NOMO-1 treated with dmso at 0.1 percent for 144 hours (cell line): ENCODE measurements at regions not wholly inside any gene's neighbourhood (a gene's known extent, or its start where the extent isn't known, plus 50 kb on each side); places are given as distances from the start of the nearest gene placed in this dataset.
"Not testable (repeated sequence)": the region's sequence is repeated elsewhere in the genome, so short reads cannot be mapped to it uniquely, and the experiment has no call there.

Experiments used
- DNase-seq: peaks from one replicate; lab custom pipeline; 2025; ENCODE audit not compliant: unreplicated experiment; lab: John Stamatoyannopoulos, UW

GRCh38 chr1:88499671-88500070 lies 184.4 kb upstream of the PKN2 start:
- no peak for DNase-seq

GRCh38 chr1:88502886-88503285 lies 181.2 kb upstream of the PKN2 start:
- DNase-seq: no peak

- DNase-seq: no peak
Measured at GRCh38 chr1:88503646-88504045, 180.4 kb upstream of the PKN2 start.

GRCh38 chr1:88504601-88505000 lies 179.5 kb upstream of the PKN2 start:
- DNase-seq: no peak

DNA sequence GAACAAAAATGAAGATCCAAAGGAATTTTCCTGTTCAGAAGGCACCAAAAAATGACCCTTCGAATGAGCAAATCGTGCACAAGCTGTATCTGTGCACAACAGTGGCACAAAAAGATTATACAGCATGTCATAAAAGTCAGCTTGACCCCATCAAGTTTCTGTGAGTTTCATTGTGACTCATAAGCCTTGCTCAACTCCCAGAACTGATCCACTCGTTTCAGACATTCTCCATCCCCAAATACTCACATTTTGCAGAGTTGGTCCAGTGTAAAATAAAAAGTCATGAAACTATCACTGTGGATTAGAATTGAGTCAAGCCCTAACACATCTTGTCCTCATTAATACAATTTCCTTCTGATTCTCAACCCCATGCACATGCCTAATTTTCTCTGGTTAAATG lies 174.7 kb upstream of the PKN2 start:
- no peak for DNase-seq

GRCh38 chr1:88514544-88515060 lies 169.5 kb upstream of the PKN2 start:
- no peak for DNase-seq

DNA sequence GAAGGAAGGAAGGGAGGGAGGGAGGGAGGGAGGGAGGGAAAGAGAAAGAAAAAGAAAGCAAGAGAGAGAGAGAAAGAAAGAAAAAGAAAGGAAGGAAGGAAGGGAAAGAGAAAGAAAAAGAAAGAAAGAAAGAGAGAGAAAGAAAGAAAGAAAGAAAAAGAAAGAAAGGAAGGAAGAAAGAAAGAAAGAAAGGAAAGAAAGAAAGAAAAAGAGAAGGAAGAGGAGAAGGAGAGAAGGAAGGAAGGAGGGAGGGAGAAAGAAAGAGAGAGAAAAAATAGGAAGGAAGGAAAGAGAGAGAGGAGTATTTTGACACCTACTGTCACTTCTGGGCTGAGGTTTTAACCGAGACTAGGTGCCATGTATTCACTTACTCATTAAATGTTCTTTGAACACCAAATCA lies 166.6 kb upstream of the PKN2 start:
- DNase-seq: not testable (repeated sequence)

DNA sequence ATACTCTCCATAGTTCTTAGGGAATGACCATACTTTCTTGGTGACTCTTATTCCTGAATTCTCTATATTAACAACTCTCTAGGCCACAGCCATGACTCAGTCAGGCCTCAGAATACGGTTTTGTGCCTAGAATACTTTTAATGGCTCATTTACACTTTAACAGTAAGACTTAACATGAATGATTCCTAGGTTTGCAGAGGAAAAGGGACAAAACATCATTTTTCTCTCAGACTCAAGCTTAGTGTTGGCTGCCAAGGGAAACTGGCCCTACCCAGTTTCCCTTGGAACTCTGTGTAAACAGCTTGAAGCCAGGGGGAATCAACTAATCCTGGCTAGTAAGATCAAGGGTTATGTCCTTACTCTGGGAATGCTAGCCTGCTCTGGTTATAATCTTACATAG lies 164.9 kb upstream of the PKN2 start:
- DNase-seq: no peak

- DNase-seq: no peak
Measured at GRCh38 chr1:88523854-88524528, 160.1 kb upstream of the PKN2 start.

GRCh38 chr1:88526456-88526855 lies 157.6 kb upstream of the PKN2 start:
- no peak for DNase-seq

DNA sequence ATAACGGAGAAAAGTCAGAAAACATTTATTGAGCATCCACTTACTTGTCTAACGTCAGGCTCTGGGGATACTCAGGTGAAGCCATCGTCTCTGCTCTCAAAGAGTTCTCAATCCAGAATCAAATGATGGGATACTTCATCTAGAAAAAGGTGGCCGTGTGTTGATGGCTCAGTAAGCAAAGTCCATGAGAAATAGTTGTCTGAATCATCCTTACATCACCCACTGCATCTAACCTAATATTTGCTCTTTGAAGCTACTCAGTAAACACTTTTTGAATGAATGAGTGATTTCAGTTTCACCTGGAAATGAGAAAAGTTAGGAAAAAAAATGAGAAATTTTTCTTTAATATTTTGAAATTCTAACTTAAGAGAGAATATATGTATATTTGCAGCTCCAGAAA lies 155.3 kb upstream of the PKN2 start:
- DNase-seq: no peak

DNA sequence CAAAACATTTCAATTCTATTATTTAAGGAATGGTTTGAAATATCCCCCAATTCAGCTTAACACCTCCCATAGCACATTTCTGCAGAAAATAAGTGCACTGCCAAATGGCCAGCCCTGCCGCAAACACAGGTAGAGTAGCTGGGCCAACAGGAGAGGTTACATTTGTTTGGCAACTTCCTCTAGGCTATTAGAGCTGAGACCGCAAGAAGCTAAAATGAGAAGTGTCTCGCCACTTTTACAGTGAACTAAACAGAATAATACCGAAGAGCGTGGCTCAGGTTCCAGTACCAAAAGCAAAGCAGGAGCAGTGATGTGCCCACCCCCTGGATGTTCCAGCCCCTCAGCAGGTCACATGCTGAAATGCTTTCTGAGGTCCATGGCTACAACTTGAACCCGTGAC lies 154.5 kb upstream of the PKN2 start:
- DNase-seq: peak; percentile 61

GRCh38 chr1:88530246-88530645 lies 153.8 kb upstream of the PKN2 start:
- no peak for DNase-seq

- DNase-seq: no peak
Measured at GRCh38 chr1:88537787-88538186, 146.3 kb upstream of the PKN2 start.

- DNase-seq: no peak
Measured at GRCh38 chr1:88538222-88538899, 145.7 kb upstream of the PKN2 start.

GRCh38 chr1:88540255-88540654 lies 143.8 kb upstream of the PKN2 start:
- DNase-seq: no peak

GRCh38 chr1:88541596-88541995 lies 142.5 kb upstream of the PKN2 start:
- no peak for DNase-seq

DNA sequence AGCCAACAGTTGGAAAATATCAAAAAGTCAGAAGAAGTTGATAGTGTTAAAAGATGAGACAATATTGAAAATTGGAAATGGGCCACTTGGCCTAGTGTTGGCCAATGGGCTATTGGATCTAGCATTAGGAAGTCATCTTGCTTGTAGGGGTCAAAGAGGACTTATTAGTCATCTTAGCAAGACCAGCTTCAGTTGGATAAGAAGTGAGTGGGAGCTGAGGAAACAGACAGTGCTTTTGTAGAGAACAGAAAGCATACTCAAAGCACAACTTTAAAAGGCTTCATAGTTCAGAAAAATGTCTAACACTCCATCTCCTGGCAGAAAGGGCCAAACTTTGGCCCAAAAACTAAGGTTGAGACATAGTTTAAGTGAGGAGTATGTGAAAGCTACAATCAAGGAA lies 139.9 kb upstream of the PKN2 start:
- no peak for DNase-seq

- no peak for DNase-seq
Measured at GRCh38 chr1:88549536-88549935, 134.5 kb upstream of the PKN2 start.

- DNase-seq: no peak
Measured at GRCh38 chr1:88552226-88552625, 131.8 kb upstream of the PKN2 start.

DNA sequence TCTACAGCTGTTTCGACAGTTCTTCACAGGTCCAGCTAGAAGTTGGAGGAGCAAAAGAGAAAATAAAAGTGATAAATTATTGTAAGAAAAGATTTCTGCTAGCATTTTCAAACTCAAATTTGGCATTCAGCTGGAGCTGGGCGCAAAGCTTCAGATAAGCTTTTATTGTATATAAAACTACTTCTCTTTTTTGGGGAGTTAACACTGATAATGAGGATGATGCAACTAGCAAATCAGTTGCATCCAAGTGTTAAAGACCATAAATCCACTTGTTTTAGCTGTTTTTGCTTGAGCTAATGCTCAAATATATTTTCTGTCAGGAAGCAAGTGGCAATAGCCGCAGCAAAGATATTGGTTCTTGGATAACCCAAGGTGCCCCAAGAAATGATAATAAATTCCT lies 127.1 kb upstream of the PKN2 start:
- DNase-seq: peak; percentile 43

GRCh38 chr1:88560621-88561020 lies 123.5 kb upstream of the PKN2 start:
- DNase-seq: no peak

DNA sequence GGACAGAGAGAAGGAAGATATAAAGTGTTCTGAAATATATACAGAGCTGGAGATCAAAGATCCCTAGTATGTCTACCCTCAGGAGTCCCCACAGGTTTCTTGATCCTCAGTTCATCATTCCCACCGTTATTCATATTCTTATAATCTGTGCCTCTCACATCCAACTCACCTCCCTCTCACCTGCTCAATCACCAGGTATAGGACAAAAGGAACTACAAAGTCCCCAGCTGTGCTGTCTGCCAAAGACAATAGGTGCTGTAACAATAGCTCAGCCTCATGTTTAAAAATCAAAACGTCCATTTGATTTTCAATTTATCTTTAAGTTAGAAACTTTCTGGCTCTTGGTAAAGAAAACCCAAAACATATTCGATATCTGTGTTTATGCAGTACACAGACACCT lies 121.1 kb upstream of the PKN2 start:
- no peak for DNase-seq
